ENCODE measurements at regions not wholly inside any gene's neighbourhood (a gene's known extent, or its start where the extent isn't known, plus 50 kb on each side); places are given as distances from the start of the nearest gene placed in this dataset.

DNA sequence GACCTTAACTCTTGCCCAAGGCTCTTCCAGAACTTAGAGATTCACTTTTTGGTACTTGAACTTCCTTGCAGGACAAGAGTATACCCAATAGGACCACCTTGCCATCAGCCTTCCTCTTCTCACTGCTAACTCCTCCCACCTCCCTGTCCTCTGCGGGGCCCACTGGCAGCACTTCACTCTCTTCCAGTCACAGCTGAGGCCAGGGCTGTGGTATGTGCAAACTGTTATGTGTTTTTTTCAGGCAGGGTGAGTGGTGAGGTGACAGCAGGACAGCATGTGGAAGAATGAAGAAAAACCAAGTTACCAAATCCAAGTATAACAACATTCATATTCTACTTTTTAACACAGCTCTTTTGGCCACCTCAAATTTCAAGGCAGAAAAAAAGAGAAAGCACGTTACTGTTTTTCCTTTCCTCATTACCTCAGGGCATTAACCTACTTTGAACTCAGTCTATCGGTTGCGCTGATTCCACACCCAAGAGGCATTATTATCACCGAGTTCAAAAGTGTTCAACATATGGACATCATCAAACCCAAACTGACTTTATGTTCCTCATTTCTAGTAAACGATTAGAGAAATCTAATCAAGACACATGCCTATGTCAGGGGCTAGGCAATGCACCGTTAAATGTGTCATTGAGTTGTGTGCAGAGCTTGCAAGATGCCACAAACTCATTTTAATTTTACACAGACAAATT, 605.2 kb upstream of the SYT4 start:
- CTCF ChIA-PET = no interaction called here
- Mint-ChIP-seq H3K27me3 (ENCODE audit: unreplicated experiment) (no peaks in the 10 kb centered on the region), H3K9me3 (ENCODE audit: low read depth, unreplicated experiment) (no peaks in the 10 kb centered on the region), H3K4me1 (ENCODE audit: low read depth, unreplicated experiment) (no peaks in the 10 kb centered on the region), H3K36me3 (ENCODE audit: insufficient read depth, unreplicated experiment) (no peaks in the 10 kb centered on the region), H3K4me3 (ENCODE audit: low read depth, unreplicated experiment) (no peak overlapping the region), H3K27ac (ENCODE audit: unreplicated experiment) (no peak overlapping the region)
- intact Hi-C loops (cut with micrococcal nuclease; ENCODE audit: unreplicated experiment) = no loop called here
- BruUV-seq (replicated peaks) = no TSS peak
- TF ChIP-seq, protein P1, sequence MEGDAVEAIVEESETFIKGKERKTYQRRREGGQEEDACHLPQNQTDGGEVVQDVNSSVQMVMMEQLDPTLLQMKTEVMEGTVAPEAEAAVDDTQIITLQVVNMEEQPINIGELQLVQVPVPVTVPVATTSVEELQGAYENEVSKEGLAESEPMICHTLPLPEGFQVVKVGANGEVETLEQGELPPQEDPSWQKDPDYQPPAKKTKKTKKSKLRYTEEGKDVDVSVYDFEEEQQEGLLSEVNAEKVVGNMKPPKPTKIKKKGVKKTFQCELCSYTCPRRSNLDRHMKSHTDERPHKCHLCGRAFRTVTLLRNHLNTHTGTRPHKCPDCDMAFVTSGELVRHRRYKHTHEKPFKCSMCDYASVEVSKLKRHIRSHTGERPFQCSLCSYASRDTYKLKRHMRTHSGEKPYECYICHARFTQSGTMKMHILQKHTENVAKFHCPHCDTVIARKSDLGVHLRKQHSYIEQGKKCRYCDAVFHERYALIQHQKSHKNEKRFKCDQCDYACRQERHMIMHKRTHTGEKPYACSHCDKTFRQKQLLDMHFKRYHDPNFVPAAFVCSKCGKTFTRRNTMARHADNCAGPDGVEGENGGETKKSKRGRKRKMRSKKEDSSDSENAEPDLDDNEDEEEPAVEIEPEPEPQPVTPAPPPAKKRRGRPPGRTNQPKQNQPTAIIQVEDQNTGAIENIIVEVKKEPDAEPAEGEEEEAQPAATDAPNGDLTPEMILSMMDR (IDR thresholded peaks at IDR 0.05; ENCODE audit: unreplicated experiment) = no peak
- DNase-seq = no peak

DNA sequence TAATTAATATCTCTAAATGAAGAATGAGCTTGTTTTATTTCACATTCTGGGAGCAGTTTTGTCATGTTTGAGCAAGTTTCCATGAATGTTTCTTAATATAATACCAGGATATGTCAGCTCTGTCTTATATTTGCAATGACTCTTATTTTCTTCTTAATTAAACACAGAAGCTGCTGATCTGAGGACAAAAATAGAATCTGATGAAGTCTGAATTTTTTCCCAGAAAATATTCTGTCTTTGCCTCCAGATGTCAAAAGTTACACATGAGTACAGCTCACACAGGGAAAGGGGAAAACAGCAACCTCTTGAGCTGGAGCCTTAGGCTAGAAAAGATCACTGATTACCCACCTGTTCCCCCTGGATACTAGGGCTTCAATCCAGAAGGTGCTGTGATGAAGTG, 606.6 kb upstream of the SYT4 start:
- H3K27me3 Mint-ChIP-seq (ENCODE audit: unreplicated experiment) = no peaks in the 10 kb centered on the region
- TF ChIP-seq, protein P1 (IDR thresholded peaks at IDR 0.05; ENCODE audit: unreplicated experiment) = no peak
- CTCF ChIA-PET = no interaction called here
- H3K9me3 Mint-ChIP-seq (ENCODE audit: low read depth, unreplicated experiment) = no peaks in the 10 kb centered on the region
- no peak for DNase-seq
- no peaks in the 10 kb centered on the region for H3K36me3 Mint-ChIP-seq (ENCODE audit: insufficient read depth, unreplicated experiment)
- H3K4me1 Mint-ChIP-seq (ENCODE audit: low read depth, unreplicated experiment) = no peaks in the 10 kb centered on the region
- intact Hi-C loops (cut with micrococcal nuclease; ENCODE audit: unreplicated experiment) = no loop called here
- BruUV-seq (replicated peaks) = no TSS peak
- no peak overlapping the region for H3K27ac Mint-ChIP-seq (ENCODE audit: unreplicated experiment)
- H3K4me3 Mint-ChIP-seq (ENCODE audit: low read depth, unreplicated experiment) = no peak overlapping the region

DNA sequence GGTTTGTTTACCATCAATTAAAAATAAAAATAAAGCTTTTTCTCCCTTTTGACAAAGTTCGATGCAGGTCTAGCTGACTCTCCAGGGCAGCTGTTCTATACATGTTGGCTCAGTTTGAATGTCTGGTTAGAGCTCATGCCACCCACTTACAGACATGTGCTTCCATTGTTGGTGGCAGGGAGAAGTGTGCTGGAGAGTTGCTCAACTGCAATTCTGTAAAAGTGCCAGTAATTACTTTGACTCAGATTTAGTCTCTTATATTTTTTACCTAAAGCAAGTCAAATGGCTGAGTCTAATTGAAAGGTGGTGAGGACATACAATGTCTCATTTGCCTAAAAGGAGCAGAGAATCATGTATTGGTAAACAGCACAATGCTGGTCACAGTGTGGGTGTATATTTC, 609.1 kb upstream of the SYT4 start:
- H3K36me3 Mint-ChIP-seq (ENCODE audit: insufficient read depth, unreplicated experiment) = no peaks in the 10 kb centered on the region
- intact Hi-C loops (cut with micrococcal nuclease; ENCODE audit: unreplicated experiment) = no loop called here
- BruUV-seq (replicated peaks) = no TSS peak
- H3K27me3 Mint-ChIP-seq (ENCODE audit: unreplicated experiment) = no peaks in the 10 kb centered on the region
- H3K4me3 Mint-ChIP-seq (ENCODE audit: low read depth, unreplicated experiment) = no peak overlapping the region
- CTCF ChIA-PET = no interaction called here
- no peak for DNase-seq
- TF ChIP-seq, protein P1 (IDR thresholded peaks at IDR 0.05; ENCODE audit: unreplicated experiment) = no peak
- peaks cover 2% of the 10 kb centered on the region for H3K9me3 Mint-ChIP-seq (ENCODE audit: low read depth, unreplicated experiment)
- no peaks in the 10 kb centered on the region for H3K4me1 Mint-ChIP-seq (ENCODE audit: low read depth, unreplicated experiment)
- no peak overlapping the region for H3K27ac Mint-ChIP-seq (ENCODE audit: unreplicated experiment)

DNA sequence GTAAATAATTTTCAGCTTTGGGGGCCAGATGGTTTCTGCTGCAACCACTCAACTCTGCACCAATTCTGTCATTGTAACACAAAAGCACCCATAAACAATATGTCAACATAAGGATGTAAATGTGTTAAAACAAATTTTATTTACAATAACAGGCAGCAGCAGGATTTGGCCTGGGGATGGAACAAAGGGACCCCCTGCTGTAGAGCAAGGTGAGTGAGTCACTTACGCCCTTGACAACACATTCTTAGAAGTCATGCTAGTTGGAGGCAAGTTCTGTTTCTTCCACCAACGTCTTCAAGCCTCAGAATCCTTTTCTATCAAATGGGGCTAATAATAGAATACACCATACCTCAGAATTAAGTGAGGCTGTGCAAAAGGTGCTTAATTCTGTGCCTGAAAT, 610.2 kb upstream of the SYT4 start:
- Mint-ChIP-seq H3K36me3 (ENCODE audit: insufficient read depth, unreplicated experiment) (no peaks in the 10 kb centered on the region), H3K27ac (ENCODE audit: unreplicated experiment) (no peak overlapping the region), H3K4me3 (ENCODE audit: low read depth, unreplicated experiment) (no peak overlapping the region), H3K4me1 (ENCODE audit: low read depth, unreplicated experiment) (peaks cover 2% of the 10 kb centered on the region), H3K27me3 (ENCODE audit: unreplicated experiment) (no peaks in the 10 kb centered on the region), H3K9me3 (ENCODE audit: low read depth, unreplicated experiment) (peaks cover 2% of the 10 kb centered on the region)
- no peak for DNase-seq
- BruUV-seq (replicated peaks) = no TSS peak
- TF ChIP-seq, protein P1 (IDR thresholded peaks at IDR 0.05; ENCODE audit: unreplicated experiment) = no peak
- intact Hi-C loops (cut with micrococcal nuclease; ENCODE audit: unreplicated experiment) = no loop called here
- CTCF ChIA-PET = interaction anchor here (1.0 kb wide), 1 partner anchor 74 kb away, joined by 3 read pairs; no protein-coding TSS in a partner anchor
